ENCODE measurements at regions not wholly inside any gene's neighbourhood (a gene's known extent, or its start where the extent isn't known, plus 50 kb on each side); places are given as distances from the start of the nearest gene placed in this dataset.

GRCh38 chr1:187306710-187307415 is 478.1 kb downstream of the PLA2G4A start:
- TF ChIP-seq CTCF (IDR thresholded peaks at IDR 0.05) (no peak), POLR2A (IDR thresholded peaks at IDR 0.05; ENCODE audit: low read length) (no peak), ELK1 (IDR thresholded peaks at IDR 0.05; ENCODE audit: low read depth, low read length) (no peak), RFX5 (IDR thresholded peaks at IDR 0.05) (no peak), GATA3 (IDR thresholded peaks at IDR 0.05; ENCODE audit: borderline replicate concordance) (no peak), EP300 (IDR thresholded peaks at IDR 0.05) (no peak), MAZ (IDR thresholded peaks at IDR 0.05; ENCODE audit: borderline replicate concordance, low read depth, low read length) (no peak), HOXA7 (CRISPR knock-in tag; IDR thresholded peaks at IDR 0.05) (no peak), RAD21 (conservative IDR thresholded peaks at IDR 0.05 in 1 of 2, IDR thresholded peaks at IDR 0.05 in 1 of 2) (no peak), FOSL2 (IDR thresholded peaks at IDR 0.05) (no peak), FOSL2 (CRISPR knock-in tag; IDR thresholded peaks at IDR 0.05) (no peak), CHD2 (IDR thresholded peaks at IDR 0.05; ENCODE audit: low read length, partially characterized antibody) (no peak), JUN (IDR thresholded peaks at IDR 0.05) (no peak)
- TF ChIP-seq, protein P1, sequence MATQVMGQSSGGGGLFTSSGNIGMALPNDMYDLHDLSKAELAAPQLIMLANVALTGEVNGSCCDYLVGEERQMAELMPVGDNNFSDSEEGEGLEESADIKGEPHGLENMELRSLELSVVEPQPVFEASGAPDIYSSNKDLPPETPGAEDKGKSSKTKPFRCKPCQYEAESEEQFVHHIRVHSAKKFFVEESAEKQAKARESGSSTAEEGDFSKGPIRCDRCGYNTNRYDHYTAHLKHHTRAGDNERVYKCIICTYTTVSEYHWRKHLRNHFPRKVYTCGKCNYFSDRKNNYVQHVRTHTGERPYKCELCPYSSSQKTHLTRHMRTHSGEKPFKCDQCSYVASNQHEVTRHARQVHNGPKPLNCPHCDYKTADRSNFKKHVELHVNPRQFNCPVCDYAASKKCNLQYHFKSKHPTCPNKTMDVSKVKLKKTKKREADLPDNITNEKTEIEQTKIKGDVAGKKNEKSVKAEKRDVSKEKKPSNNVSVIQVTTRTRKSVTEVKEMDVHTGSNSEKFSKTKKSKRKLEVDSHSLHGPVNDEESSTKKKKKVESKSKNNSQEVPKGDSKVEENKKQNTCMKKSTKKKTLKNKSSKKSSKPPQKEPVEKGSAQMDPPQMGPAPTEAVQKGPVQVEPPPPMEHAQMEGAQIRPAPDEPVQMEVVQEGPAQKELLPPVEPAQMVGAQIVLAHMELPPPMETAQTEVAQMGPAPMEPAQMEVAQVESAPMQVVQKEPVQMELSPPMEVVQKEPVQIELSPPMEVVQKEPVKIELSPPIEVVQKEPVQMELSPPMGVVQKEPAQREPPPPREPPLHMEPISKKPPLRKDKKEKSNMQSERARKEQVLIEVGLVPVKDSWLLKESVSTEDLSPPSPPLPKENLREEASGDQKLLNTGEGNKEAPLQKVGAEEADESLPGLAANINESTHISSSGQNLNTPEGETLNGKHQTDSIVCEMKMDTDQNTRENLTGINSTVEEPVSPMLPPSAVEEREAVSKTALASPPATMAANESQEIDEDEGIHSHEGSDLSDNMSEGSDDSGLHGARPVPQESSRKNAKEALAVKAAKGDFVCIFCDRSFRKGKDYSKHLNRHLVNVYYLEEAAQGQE (IDR thresholded peaks at IDR 0.05) = no peak
- TF ChIP-seq, protein P2, sequence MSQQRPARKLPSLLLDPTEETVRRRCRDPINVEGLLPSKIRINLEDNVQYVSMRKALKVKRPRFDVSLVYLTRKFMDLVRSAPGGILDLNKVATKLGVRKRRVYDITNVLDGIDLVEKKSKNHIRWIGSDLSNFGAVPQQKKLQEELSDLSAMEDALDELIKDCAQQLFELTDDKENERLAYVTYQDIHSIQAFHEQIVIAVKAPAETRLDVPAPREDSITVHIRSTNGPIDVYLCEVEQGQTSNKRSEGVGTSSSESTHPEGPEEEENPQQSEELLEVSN (IDR thresholded peaks at IDR 0.05; ENCODE audit: borderline replicate concordance, low read depth) = no peak

Measured in A549 (cell line).